GM12891 (cell line): ENCODE measurements at regions not wholly inside any gene's neighbourhood (a gene's known extent, or its start where the extent isn't known, plus 50 kb on each side); places are given as distances from the start of the nearest gene placed in this dataset.

Experiments
- PAX5 ChIP-seq: IDR thresholded peaks from 2 replicates; pipeline ENCODE4 v1.6.1; 2011; ENCODE audit warnings: low read length, moderate library complexity, mild to moderate bottlenecking; ENCODE audit not compliant: insufficient read depth, severe bottlenecking
- POLR2A ChIP-seq: IDR thresholded peaks from 2 replicates; pipeline ENCODE4 v1.6.1; 2011; ENCODE audit warnings: low read depth, low read length, control low read depth
- POLR2AphosphoS5 ChIP-seq: IDR thresholded peaks from 2 replicates; pipeline ENCODE4 v1.6.1; 2011; ENCODE audit warnings: low read depth, low read length, control low read depth
- SPI1 ChIP-seq: IDR thresholded peaks from 2 replicates; pipeline ENCODE4 v1.6.1; 2011; ENCODE audit warnings: low read depth, low read length, control low read depth
- TAF1 ChIP-seq: IDR thresholded peaks from 2 replicates; pipeline ENCODE4 v1.6.1; 2011; ENCODE audit warnings: low read depth, low read length, control low read depth

- TF ChIP-seq POLR2AphosphoS5 (no peak), POLR2A (no peak), TAF1 (no peak), PAX5 (no peak), SPI1 (peak; percentile 45)
These were observed 999.5 kb downstream of the PDHA2 start for GRCh38 chr4:96839441-96839840.
